ENCODE measurements at regions not wholly inside any gene's neighbourhood (a gene's known extent, or its start where the extent isn't known, plus 50 kb on each side); places are given as distances from the start of the nearest gene placed in this dataset.

- peak; percentile 18 for DNase-seq (ENCODE audit: low spot score)
These were observed 55.7 kb downstream of the RTL6 start for GRCh38 chr22:44442186-44442815.

GRCh38 chr22:44441401-44442185 lies 56.4 kb downstream of the RTL6 start:
- peak; percentile 24 for DNase-seq (ENCODE audit: low spot score)

- peak; percentile 22 for DNase-seq (ENCODE audit: low spot score)
These were observed 57.5 kb downstream of the RTL6 start for GRCh38 chr22:44440224-44441160.

GRCh38 chr22:44439356-44440223 lies 58.4 kb downstream of the RTL6 start:
- DNase-seq (ENCODE audit: low spot score): peak; percentile 12

- DNase-seq (ENCODE audit: low spot score): peak; percentile 22
These were observed 59.4 kb downstream of the RTL6 start for GRCh38 chr22:44438481-44439131.

GRCh38 chr22:44438056-44438455 lies 60.0 kb downstream of the RTL6 start:
- no peak for DNase-seq (ENCODE audit: low spot score)

- peak; percentile 19 for DNase-seq (ENCODE audit: low spot score)
These were observed 60.6 kb downstream of the RTL6 start for GRCh38 chr22:44437216-44438055.

- DNase-seq (ENCODE audit: low spot score): peak; percentile 15
These were observed 61.3 kb downstream of the RTL6 start for GRCh38 chr22:44436736-44437135.

GRCh38 chr22:44431256-44431655 lies 66.8 kb downstream of the RTL6 start:
- DNase-seq (ENCODE audit: low spot score): no peak

- DNase-seq (ENCODE audit: low spot score): no peak
These were observed 67.3 kb downstream of the RTL6 start for GRCh38 chr22:44430716-44431115.

GRCh38 chr22:44429941-44430587 lies 68.0 kb downstream of the RTL6 start:
- DNase-seq (ENCODE audit: low spot score): no peak

- DNase-seq (ENCODE audit: low spot score): no peak
These were observed 68.8 kb downstream of the RTL6 start for GRCh38 chr22:44428941-44429830.

- DNase-seq (ENCODE audit: low spot score): no peak
These were observed 70.2 kb downstream of the RTL6 start for GRCh38 chr22:44427611-44428470.

GRCh38 chr22:44426981-44427380 lies 71.1 kb downstream of the RTL6 start:
- DNase-seq (ENCODE audit: low spot score): no peak

GRCh38 chr22:44425694-44426045 lies 72.4 kb downstream of the RTL6 start:
- no peak for DNase-seq (ENCODE audit: low spot score)

- no peak for DNase-seq (ENCODE audit: low spot score)
These were observed 73.0 kb downstream of the RTL6 start for GRCh38 chr22:44424867-44425693.

GRCh38 chr22:44424359-44424682 lies 73.7 kb downstream of the RTL6 start:
- no peak for DNase-seq (ENCODE audit: low spot score)

Measured in D341Med (cell line).